ENCODE measurements at regions not wholly inside any gene's neighbourhood (a gene's known extent, or its start where the extent isn't known, plus 50 kb on each side); places are given as distances from the start of the nearest gene placed in this dataset.

DNA sequence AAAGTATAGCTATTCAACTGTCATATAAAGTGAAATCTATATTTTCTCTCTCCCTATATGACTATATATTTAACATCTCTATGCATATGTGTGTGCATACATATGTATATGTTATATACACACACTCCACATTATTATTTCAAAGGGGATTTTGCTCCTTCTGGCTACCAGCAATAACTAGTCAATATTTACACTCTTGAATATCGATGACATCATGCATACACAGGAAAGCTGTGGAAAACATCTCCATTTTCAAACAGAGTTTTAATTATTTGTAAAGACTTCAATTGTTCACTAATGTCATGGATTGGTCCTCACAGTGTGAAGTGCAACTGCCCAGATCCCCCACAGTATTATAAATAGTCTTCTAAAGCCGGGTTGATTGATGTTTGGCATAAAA, 195.9 kb upstream of the TCF4 start:
- TF ChIP-seq, protein P1, sequence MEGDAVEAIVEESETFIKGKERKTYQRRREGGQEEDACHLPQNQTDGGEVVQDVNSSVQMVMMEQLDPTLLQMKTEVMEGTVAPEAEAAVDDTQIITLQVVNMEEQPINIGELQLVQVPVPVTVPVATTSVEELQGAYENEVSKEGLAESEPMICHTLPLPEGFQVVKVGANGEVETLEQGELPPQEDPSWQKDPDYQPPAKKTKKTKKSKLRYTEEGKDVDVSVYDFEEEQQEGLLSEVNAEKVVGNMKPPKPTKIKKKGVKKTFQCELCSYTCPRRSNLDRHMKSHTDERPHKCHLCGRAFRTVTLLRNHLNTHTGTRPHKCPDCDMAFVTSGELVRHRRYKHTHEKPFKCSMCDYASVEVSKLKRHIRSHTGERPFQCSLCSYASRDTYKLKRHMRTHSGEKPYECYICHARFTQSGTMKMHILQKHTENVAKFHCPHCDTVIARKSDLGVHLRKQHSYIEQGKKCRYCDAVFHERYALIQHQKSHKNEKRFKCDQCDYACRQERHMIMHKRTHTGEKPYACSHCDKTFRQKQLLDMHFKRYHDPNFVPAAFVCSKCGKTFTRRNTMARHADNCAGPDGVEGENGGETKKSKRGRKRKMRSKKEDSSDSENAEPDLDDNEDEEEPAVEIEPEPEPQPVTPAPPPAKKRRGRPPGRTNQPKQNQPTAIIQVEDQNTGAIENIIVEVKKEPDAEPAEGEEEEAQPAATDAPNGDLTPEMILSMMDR (IDR thresholded peaks at IDR 0.05), result no peak
- TF ChIP-seq EP300 (IDR thresholded peaks at IDR 0.05), result no peak
- no peak for TF ChIP-seq POLR2A (IDR thresholded peaks at IDR 0.05; ENCODE audit: low read depth)
- TF ChIP-seq POLR2AphosphoS5 (IDR thresholded peaks at IDR 0.05), result no peak
